RWPE2 (cell line): ENCODE measurements at regions not wholly inside any gene's neighbourhood (a gene's known extent, or its start where the extent isn't known, plus 50 kb on each side); places are given as distances from the start of the nearest gene placed in this dataset.

Experiments
- ATAC-seq: fragments of 200-7000 bp; cut with Tn5 transposase; 3 replicates; pipeline ENCODE4 v1.9.1; 2021; ENCODE audit warnings: low read depth
- DNase-seq: peaks from one replicate; pipeline ENCODE4 v3.0.0-alpha.2; 2020; ENCODE audit warnings: low spot score
- H3K27ac ChIP-seq: fragments of 450-650 bp; 2 replicates; pipeline ENCODE4 v1.5.1; 2017; ENCODE audit warnings: mild to moderate bottlenecking; ENCODE audit not compliant: poor library complexity, severe bottlenecking
- H3K27me3 ChIP-seq: fragments of 250-450 bp; sonication (Bioruptor Pico); 2 replicates; pipeline ENCODE4 v1.5.1; 2021; ENCODE audit warnings: mild to moderate bottlenecking, moderate library complexity; ENCODE audit not compliant: insufficient read depth, poor library complexity, severe bottlenecking
- H3K36me3 ChIP-seq: fragments of 250-450 bp; sonication (Bioruptor Pico); 2 replicates; pipeline ENCODE4 v1.5.1; 2020; ENCODE audit warnings: low read depth, mild to moderate bottlenecking, moderate library complexity
- H3K4me1 ChIP-seq: fragments of 250-450 bp; sonication (Bioruptor Pico); 2 replicates; pipeline ENCODE4 v1.5.1; 2021; ENCODE audit warnings: mild to moderate bottlenecking, moderate library complexity; ENCODE audit not compliant: insufficient read depth, poor library complexity, severe bottlenecking
- H3K4me3 ChIP-seq: fragments of 250-450 bp; sonication (Bioruptor Pico); 2 replicates; pipeline ENCODE4 v1.5.1; 2021; ENCODE audit warnings: mild to moderate bottlenecking, moderate library complexity; ENCODE audit not compliant: severe bottlenecking
- H3K9me3 ChIP-seq: fragments of 250-450 bp; sonication (Bioruptor Pico); 2 replicates; pipeline ENCODE4 v1.5.1; 2021; ENCODE audit warnings: mild to moderate bottlenecking, moderate library complexity; ENCODE audit not compliant: severe bottlenecking
- CTCF ChIP-seq: fragments of 450-650 bp; IDR thresholded peaks from one replicate; pipeline ENCODE4 v1.5.1; 2017; ENCODE audit warnings: mild to moderate bottlenecking, moderate library complexity; ENCODE audit not compliant: poor library complexity, severe bottlenecking

GRCh38 chr3:187610981-187611511, 59.1 kb downstream of the SST start:
- Histone ChIP-seq H3K27me3 (peaks cover 6% of the 10 kb centered on the region), H3K9me3 (no peaks in the 10 kb centered on the region), H3K36me3 (no peaks in the 10 kb centered on the region), H3K4me1 (no peaks in the 10 kb centered on the region), H3K4me3 (no peak overlapping the region), H3K27ac (no peak overlapping the region)
- DNase-seq (no peak), ATAC-seq (no peak)
- TF ChIP-seq CTCF = no peak

GRCh38 chr3:187594272-187594671, 75.9 kb downstream of the SST start:
- no peak for DNase-seq
- peaks cover 26% of the 10 kb centered on the region for H3K27me3 ChIP-seq

DNA sequence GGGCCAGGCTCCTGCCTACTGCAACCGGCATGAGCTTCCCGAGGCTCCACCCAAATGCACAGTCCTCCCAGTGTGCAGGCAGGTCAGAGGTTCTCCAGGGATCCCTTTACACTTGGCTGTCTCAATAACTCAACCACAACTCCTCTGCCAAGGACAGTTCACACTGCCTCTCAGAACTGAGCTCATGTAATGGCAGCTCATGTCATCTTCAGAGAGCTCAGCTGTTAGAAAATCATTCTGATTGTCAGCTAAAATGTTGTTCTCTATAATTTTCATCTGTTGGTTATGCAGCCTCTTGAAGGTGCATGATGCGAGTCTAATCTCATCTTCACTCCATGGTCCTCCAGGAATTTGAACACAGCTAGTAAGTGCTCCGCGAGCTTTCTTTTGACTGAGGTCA, 76.7 kb downstream of the SST start:
- no peaks in the 10 kb centered on the region for H3K4me1 ChIP-seq
- H3K4me3 ChIP-seq = no peak overlapping the region
- H3K9me3 ChIP-seq = no peaks in the 10 kb centered on the region
- TF ChIP-seq CTCF = no peak
- H3K27ac ChIP-seq = no peak overlapping the region
- H3K27me3 ChIP-seq = peaks cover 25% of the 10 kb centered on the region
- H3K36me3 ChIP-seq = no peaks in the 10 kb centered on the region
- ATAC-seq (no peak), DNase-seq (no peak)

More at GRCh38 chr3:187594272-187594671, 75.9 kb downstream of the SST start:
- TF ChIP-seq CTCF = no peak
- no peak overlapping the region for H3K4me3 ChIP-seq
- no peaks in the 10 kb centered on the region for H3K36me3 ChIP-seq
- no peak overlapping the region for H3K27ac ChIP-seq
- H3K9me3 ChIP-seq = no peaks in the 10 kb centered on the region
- ATAC-seq = no peak
- H3K4me1 ChIP-seq = no peaks in the 10 kb centered on the region

GRCh38 chr3:187590861-187591576, 79.2 kb downstream of the SST start:
- ATAC-seq = no peak
- no peaks in the 10 kb centered on the region for H3K4me1 ChIP-seq
- TF ChIP-seq CTCF = no peak
- H3K27me3 ChIP-seq = peaks cover 10% of the 10 kb centered on the region
- DNase-seq = no peak
- H3K4me3 ChIP-seq = no peak overlapping the region
- H3K9me3 ChIP-seq = no peaks in the 10 kb centered on the region
- no peaks in the 10 kb centered on the region for H3K36me3 ChIP-seq
- H3K27ac ChIP-seq = no peak overlapping the region

DNA sequence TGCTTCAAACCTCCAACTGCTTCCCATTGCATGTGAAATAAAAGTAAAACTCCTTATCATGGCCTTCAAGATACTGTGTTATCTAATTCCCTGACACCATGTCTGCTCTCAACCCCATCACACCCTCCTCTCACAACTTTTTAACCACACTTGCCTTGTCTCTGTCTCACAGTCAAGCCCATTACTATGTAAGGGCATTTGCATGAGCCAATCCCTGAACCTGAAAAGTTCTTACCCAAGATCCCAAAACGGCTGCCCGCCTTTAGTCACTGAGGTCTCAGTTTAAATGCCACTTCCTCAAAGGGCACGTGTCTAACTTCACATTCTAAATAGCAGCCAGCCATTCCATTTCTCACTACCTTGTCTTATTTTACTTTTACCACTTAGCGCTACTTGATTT, 83.1 kb downstream of the SST start:
- DNase-seq (no peak), ATAC-seq (no peak)
- Histone ChIP-seq H3K4me1 (no peaks in the 10 kb centered on the region), H3K27me3 (peaks cover 15% of the 10 kb centered on the region), H3K9me3 (no peaks in the 10 kb centered on the region), H3K27ac (no peak overlapping the region), H3K36me3 (no peaks in the 10 kb centered on the region), H3K4me3 (no peak overlapping the region)
- TF ChIP-seq CTCF = no peak
